Motor neuron (in vitro differentiated cells): ENCODE measurements at regions not wholly inside any gene's neighbourhood (a gene's known extent, or its start where the extent isn't known, plus 50 kb on each side); places are given as distances from the start of the nearest gene placed in this dataset.

Experiments used
- ATAC-seq, 8 experiments: fragments of 200-7000 bp; cut with Tn5 transposase; replicated peaks in 6 of 8; 2 replicates each; pipeline ENCODE4 v1.8.0; 2021; ENCODE audit warnings: mild to moderate bottlenecking in 8 of 8, moderate library complexity in 8 of 8
- H3K27ac ChIP-seq, 2 donors: fragments of 250-450 bp; sonication (Bioruptor Pico); 2 replicates each; pipeline ENCODE4 v1.9.0; 2021; ENCODE audit warnings: antibody characterized with exemption in 2 of 2, mild to moderate bottlenecking in 2 of 2, moderate library complexity in 1 of 2
- H3K4me1 ChIP-seq, 2 donors: fragments of 250-450 bp; sonication (Bioruptor Pico); replicated peaks in 1 of 2; 2 replicates each; pipeline ENCODE4 v1.6.1; 2021; ENCODE audit warnings: antibody characterized with exemption in 2 of 2, mild to moderate bottlenecking in 2 of 2, moderate library complexity in 1 of 2
- H3K4me3 ChIP-seq, 5 donors: fragments of 250-450 bp; sonication (Bioruptor Pico); 2 replicates each; pipeline ENCODE4 v1.9.0; 2021; ENCODE audit warnings: antibody characterized with exemption in 5 of 5, mild to moderate bottlenecking in 5 of 5, moderate library complexity in 4 of 5
- WGBS, 10 experiments: fragments of 450-650 bp; shearing (Covaris generic); methylation state at CpG; one replicate each; pipeline ENCODE4 v1.0.0; 2022; 5-methylcytosine and 5-hydroxymethylcytosine counted together
- in situ Hi-C, 9 experiments: fragments of 400-800 bp; cut with MboI; loops; one replicate each; pipeline ENCODE4 v1.15.0; 2021; ENCODE audit warnings: low sequenced_read_pairs in 9 of 9, low pct_unique_long_range_greater_than_20kb in 2 of 9; ENCODE audit not compliant: unreplicated experiment in 9 of 9

GRCh38 chr6:56756791-56757587 lies 114.3 kb upstream of the DST start:
- peak in 5 of 8 experiments; percentile 43 to 75 (median 60) for ATAC-seq
- no peak overlapping the region for H3K4me3 ChIP-seq
- 29 to 100% (median 86%) methylated on average over 1 of the region's 1 CpG; no CpG with 5 or more reads in 5 of the 10 experiments for WGBS, 10 experiments
- H3K27ac ChIP-seq = no peak overlapping the region
- in situ Hi-C loops = no loop called here
- H3K4me1 ChIP-seq = peaks cover 21 to 32% of the 10 kb centered on the region in 2 donors

- peaks cover 21 to 32% of the 10 kb centered on the region in 2 donors for H3K4me1 ChIP-seq
- peak in 5 of 8 experiments; percentile 10 to 38 (median 21) for ATAC-seq
- in situ Hi-C loops = no loop called here
- 24 to 100% (median 84%) methylated on average over 2 to 4 of the region's 4 CpGs; no CpG with 5 or more reads in 1 of the 10 experiments for WGBS, 10 experiments
- no peak overlapping the region for H3K27ac ChIP-seq
- no peak overlapping the region for H3K4me3 ChIP-seq
These were observed 113.6 kb upstream of the DST start for GRCh38 chr6:56756219-56756789.

- H3K27ac ChIP-seq = no peak overlapping the region
- peaks cover 21 to 32% of the 10 kb centered on the region in 2 donors for H3K4me1 ChIP-seq
- in situ Hi-C loops = no loop called here
- 69 to 100% (median 91%) methylated on average over 1 to 2 of the region's 2 CpGs for whole genome bisulfite sequencing, 10 experiments
- ATAC-seq = no peak
- H3K4me3 ChIP-seq = no peak overlapping the region
These were observed 112.4 kb upstream of the DST start for GRCh38 chr6:56755040-56755439.

GRCh38 chr6:56753811-56754210 lies 111.1 kb upstream of the DST start:
- in situ Hi-C loops = no loop called here
- H3K4me1 ChIP-seq = peaks cover 21 to 24% of the 10 kb centered on the region in 2 donors
- 11 to 100% (median 82%) methylated on average over 1 of the region's 1 CpG; no CpG with 5 or more reads in 1 of the 10 experiments for WGBS, 10 experiments

GRCh38 chr6:56752534-56752933 lies 109.8 kb upstream of the DST start:
- ATAC-seq = peak in 3 of 8 experiments; percentile 13 to 41 (median 34)
- H3K27ac ChIP-seq = no peak overlapping the region
- no peak overlapping the region for H3K4me3 ChIP-seq
- H3K4me1 ChIP-seq = peaks cover 18 to 19% of the 10 kb centered on the region in 2 donors
- 80 to 100% (median 96%) methylated on average over 1 to 4 of the region's 4 CpGs; no CpG with 5 or more reads in 5 of the 10 experiments for WGBS, 10 experiments
- in situ Hi-C loops = no loop called here

More at GRCh38 chr6:56753811-56754210, 111.1 kb upstream of the DST start:
- ATAC-seq = no peak
- no peak overlapping the region for H3K4me3 ChIP-seq
- no peak overlapping the region for H3K27ac ChIP-seq

- in situ Hi-C loops = no loop called here
- no peak overlapping the region for H3K27ac ChIP-seq
- H3K4me1 ChIP-seq = peaks cover 12 to 14% of the 10 kb centered on the region in 2 donors
- peak in 3 of 8 experiments; percentile 60 to 78 (median 65) for ATAC-seq
- no peak overlapping the region for H3K4me3 ChIP-seq
These were observed 109.3 kb upstream of the DST start for GRCh38 chr6:56752009-56752408.

GRCh38 chr6:56751604-56752003 lies 108.9 kb upstream of the DST start:
- ATAC-seq = no peak
- H3K27ac ChIP-seq = no peak overlapping the region
- 0 to 80% (median 60%) methylated on average over 1 of the region's 1 CpG; no CpG with 5 or more reads in 3 of the 10 experiments for WGBS, 10 experiments

GRCh38 chr6:56750686-56751085 lies 108.0 kb upstream of the DST start:
- in situ Hi-C loops = no loop called here
- Histone ChIP-seq H3K4me1 (peaks cover 0 to 3% of the 10 kb centered on the region in 2 donors), H3K27ac (no peak overlapping the region), H3K4me3 (no peak overlapping the region)
- no peak for ATAC-seq

More at GRCh38 chr6:56751604-56752003, 108.9 kb upstream of the DST start:
- in situ Hi-C loops = no loop called here
- Histone ChIP-seq H3K4me1 (peaks cover 8 to 10% of the 10 kb centered on the region in 2 donors), H3K4me3 (no peak overlapping the region)

- no peak overlapping the region for H3K27ac ChIP-seq
- peak in 6 of 8 experiments; percentile 32 to 90 (median 50) for ATAC-seq
These were observed 107.0 kb upstream of the DST start for GRCh38 chr6:56749632-56750151.

GRCh38 chr6:56746767-56747504 lies 104.2 kb upstream of the DST start:
- H3K4me3 ChIP-seq = no peak overlapping the region
- peaks cover 0 to 2% of the 10 kb centered on the region in 2 donors for H3K4me1 ChIP-seq
- peak in 2 of 8 experiments; percentile 6 to 68 for ATAC-seq
- no peak overlapping the region for H3K27ac ChIP-seq
- WGBS, 10 experiments = 79 to 100% (median 94%) methylated on average over 1 to 4 of the region's 4 CpGs; no CpG with 5 or more reads in 1 of the 10 experiments
- in situ Hi-C loops = no loop called here

More at GRCh38 chr6:56749632-56750151, 107.0 kb upstream of the DST start:
- in situ Hi-C loops = no loop called here
- Histone ChIP-seq H3K4me1 (peaks cover 0 to 3% of the 10 kb centered on the region in 2 donors), H3K4me3 (no peak overlapping the region)
- WGBS, 10 experiments = 0 to 100% (median 83%) methylated on average over 1 to 3 of the region's 3 CpGs; no CpG with 5 or more reads in 6 of the 10 experiments

GRCh38 chr6:56745971-56746370 lies 103.3 kb upstream of the DST start:
- 83 to 100% (median 98%) methylated on average over 1 to 2 of the region's 2 CpGs; no CpG with 5 or more reads in 2 of the 10 experiments for WGBS, 10 experiments
- Histone ChIP-seq H3K4me1 (peaks cover 0 to 5% of the 10 kb centered on the region in 2 donors), H3K27ac (no peak overlapping the region), H3K4me3 (no peak overlapping the region)
- ATAC-seq = no peak
- in situ Hi-C loops = no loop called here

GRCh38 chr6:56745081-56745480 lies 102.4 kb upstream of the DST start:
- 86 to 100% (median 92%) methylated on average over 1 to 2 of the region's 2 CpGs for WGBS, 10 experiments
- no peak for ATAC-seq
- Histone ChIP-seq H3K4me1 (peaks cover 0 to 5% of the 10 kb centered on the region in 2 donors), H3K4me3 (no peak overlapping the region), H3K27ac (no peak overlapping the region)
- in situ Hi-C loops = no loop called here

GRCh38 chr6:56744528-56744927 lies 101.8 kb upstream of the DST start:
- Histone ChIP-seq H3K4me3 (no peak overlapping the region), H3K27ac (no peak overlapping the region), H3K4me1 (peaks cover 0 to 5% of the 10 kb centered on the region in 2 donors)
- in situ Hi-C loops = no loop called here
- 48 to 100% (median 86%) methylated on average over 2 to 3 of the region's 3 CpGs; no CpG with 5 or more reads in 1 of the 10 experiments for WGBS, 10 experiments
- no peak for ATAC-seq
